ENCODE measurements at regions not wholly inside any gene's neighbourhood (a gene's known extent, or its start where the extent isn't known, plus 50 kb on each side); places are given as distances from the start of the nearest gene placed in this dataset.

DNA sequence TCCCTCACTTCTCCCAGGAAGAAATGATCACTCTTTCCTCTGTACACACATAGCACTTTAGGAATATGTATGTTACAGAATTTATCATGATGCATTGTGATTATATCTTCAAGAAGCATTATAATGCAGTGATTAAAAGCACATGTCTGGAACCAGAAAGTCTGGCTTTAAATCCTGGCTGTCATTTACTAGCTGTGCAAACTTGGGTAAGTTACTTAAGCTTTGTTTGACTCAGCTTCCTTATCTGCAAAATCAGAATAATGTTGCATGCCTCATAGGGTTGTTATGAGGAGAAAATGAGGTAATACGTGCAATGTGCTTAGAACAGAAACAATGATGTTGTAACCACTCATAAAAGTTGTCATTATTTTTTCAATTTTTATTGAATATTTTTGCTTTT, 156.3 kb upstream of the ZKSCAN2 start:
- no peak for TF ChIP-seq RFX5 (IDR thresholded peaks at IDR 0.05; ENCODE audit: borderline replicate concordance, low read depth, low read length)
- no peak for TF ChIP-seq KDM5A (IDR thresholded peaks at IDR 0.05; ENCODE audit: low read length)

All from H1 (cell line).